PFSK-1 (cell line): ENCODE measurements at regions not wholly inside any gene's neighbourhood (a gene's known extent, or its start where the extent isn't known, plus 50 kb on each side); places are given as distances from the start of the nearest gene placed in this dataset.

Source experiments
- FOXP2 ChIP-seq: optimal IDR thresholded peaks from 2 replicates; pipeline ENCODE3; 2011; ENCODE audit warnings: borderline replicate concordance, control low read depth, inconsistent platforms; ENCODE audit not compliant: insufficient read depth; ENCODE audit errors: extremely low read length, extremely low read depth
- POLR2AphosphoS5 ChIP-seq: IDR thresholded peaks from 2 replicates; pipeline ENCODE4 v1.6.1; 2012; ENCODE audit warnings: low read depth, mild to moderate bottlenecking, control low read depth, low read length, moderate library complexity
- SIN3A ChIP-seq: IDR thresholded peaks from 2 replicates; pipeline ENCODE4 v1.6.1; 2012; ENCODE audit warnings: mild to moderate bottlenecking, low read length, moderate library complexity, borderline replicate concordance; ENCODE audit not compliant: insufficient read depth
- TAF1 ChIP-seq: IDR thresholded peaks from 2 replicates; pipeline ENCODE4 v1.6.1; 2012; ENCODE audit warnings: low read length, control low read depth, borderline replicate concordance; ENCODE audit not compliant: insufficient read depth
- TF ChIP-seq, protein P1 (sequence below), 2 experiments: IDR thresholded peaks; 2 replicates each; pipeline versions ENCODE4 v1.6.1 to v1.8.0; 2011 to 2012; ENCODE audit warnings: low read depth in 2 of 2, low read length in 2 of 2, control low read depth in 1 of 2, inconsistent platforms in 1 of 2, mild to moderate bottlenecking in 1 of 2, moderate library complexity in 1 of 2; ENCODE audit not compliant: insufficient read depth in 1 of 2

DNA sequence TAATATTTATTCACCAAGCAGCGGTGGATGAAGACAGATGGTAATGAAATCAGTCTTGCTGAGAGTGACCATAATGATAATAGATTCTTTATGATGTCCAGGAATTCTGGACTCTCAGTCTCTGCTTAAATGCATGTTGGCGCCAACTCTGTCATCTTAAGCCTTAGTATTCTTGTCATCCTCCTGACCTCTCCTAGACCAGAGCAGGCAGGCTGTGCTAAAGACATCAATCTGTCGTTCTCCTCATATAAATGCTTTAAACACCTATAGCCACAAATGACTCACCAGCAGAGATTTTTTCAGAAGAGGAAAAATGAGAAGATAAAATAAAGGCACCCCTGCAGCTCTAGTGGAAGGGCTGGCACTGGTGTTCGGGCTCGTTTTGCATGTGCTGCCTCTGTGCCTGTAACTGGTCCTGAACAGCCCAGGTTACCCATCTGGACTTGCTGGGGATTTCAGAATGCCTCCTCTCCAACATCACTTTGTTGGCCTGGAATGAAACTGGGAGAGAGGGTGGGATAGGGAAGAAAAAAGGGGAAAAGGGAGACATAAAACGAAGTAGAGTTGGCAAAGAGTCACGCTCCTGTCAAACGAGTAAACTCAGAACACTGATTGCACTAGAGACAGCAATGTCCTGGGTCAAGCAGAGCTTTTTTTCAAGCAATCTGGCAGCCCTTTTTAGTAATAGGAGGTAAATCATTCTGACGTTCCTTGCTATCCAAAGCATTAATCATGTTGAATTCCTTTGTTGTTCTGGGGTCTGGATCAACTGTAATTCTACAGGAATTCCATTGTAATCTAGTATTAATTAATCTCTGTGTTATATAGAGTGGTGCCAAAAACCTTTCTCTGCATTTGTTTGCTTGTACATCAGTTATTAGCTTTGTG lies 195.5 kb upstream of the CLINT1 start:
- TF ChIP-seq POLR2AphosphoS5 (no peak), FOXP2 (no peak), SIN3A (no peak), TAF1 (no peak)
- TF ChIP-seq, protein P1, sequence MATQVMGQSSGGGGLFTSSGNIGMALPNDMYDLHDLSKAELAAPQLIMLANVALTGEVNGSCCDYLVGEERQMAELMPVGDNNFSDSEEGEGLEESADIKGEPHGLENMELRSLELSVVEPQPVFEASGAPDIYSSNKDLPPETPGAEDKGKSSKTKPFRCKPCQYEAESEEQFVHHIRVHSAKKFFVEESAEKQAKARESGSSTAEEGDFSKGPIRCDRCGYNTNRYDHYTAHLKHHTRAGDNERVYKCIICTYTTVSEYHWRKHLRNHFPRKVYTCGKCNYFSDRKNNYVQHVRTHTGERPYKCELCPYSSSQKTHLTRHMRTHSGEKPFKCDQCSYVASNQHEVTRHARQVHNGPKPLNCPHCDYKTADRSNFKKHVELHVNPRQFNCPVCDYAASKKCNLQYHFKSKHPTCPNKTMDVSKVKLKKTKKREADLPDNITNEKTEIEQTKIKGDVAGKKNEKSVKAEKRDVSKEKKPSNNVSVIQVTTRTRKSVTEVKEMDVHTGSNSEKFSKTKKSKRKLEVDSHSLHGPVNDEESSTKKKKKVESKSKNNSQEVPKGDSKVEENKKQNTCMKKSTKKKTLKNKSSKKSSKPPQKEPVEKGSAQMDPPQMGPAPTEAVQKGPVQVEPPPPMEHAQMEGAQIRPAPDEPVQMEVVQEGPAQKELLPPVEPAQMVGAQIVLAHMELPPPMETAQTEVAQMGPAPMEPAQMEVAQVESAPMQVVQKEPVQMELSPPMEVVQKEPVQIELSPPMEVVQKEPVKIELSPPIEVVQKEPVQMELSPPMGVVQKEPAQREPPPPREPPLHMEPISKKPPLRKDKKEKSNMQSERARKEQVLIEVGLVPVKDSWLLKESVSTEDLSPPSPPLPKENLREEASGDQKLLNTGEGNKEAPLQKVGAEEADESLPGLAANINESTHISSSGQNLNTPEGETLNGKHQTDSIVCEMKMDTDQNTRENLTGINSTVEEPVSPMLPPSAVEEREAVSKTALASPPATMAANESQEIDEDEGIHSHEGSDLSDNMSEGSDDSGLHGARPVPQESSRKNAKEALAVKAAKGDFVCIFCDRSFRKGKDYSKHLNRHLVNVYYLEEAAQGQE (IDR thresholded peaks at IDR 0.05; ENCODE audit: insufficient read depth in 1 of 2, low read depth in 2 of 2, low read length in 2 of 2) = no peak

DNA sequence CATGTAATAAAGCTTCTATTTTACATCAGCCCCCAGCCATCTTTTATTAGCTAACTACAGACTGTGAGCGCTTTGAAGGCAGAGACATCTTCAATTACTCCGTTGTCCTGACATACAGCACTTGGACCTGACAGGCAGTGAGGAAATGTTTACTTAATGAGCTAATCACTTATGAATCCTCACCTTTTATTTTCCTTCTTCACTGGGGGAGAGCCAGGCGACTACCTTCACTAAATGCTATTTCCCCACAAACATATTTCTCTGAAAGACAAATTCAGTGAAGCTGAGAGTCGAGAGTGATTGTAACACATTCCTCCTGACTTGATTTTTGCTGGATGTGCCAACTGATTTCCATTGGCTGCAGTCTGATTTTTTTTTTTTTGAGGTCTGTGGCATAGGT lies 192.1 kb upstream of the CLINT1 start:
- TF ChIP-seq, protein P1 (IDR thresholded peaks at IDR 0.05; ENCODE audit: insufficient read depth in 1 of 2, low read depth in 2 of 2, low read length in 2 of 2) = no peak
- TF ChIP-seq SIN3A (no peak), FOXP2 (no peak), POLR2AphosphoS5 (no peak), TAF1 (no peak)

DNA sequence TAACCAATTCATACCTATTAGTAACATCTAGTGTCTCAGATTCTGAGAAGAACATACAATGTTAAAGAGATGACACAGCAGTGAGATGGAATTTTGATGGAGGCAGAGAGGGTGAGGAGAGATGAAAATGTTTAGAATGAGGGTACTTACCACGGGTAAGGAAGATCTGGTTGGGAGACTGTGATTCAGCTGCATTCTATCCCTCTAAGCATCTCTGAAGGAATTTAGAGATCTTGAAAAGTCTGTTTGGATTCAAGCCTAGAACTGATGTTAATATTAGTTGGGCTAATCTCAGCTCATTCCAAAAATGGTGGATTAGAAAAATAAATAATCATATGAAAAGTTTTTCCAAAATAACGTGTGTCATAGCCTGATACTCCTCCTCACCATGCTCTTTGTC lies 191.5 kb upstream of the CLINT1 start:
- no peak for TF ChIP-seq TAF1

DNA sequence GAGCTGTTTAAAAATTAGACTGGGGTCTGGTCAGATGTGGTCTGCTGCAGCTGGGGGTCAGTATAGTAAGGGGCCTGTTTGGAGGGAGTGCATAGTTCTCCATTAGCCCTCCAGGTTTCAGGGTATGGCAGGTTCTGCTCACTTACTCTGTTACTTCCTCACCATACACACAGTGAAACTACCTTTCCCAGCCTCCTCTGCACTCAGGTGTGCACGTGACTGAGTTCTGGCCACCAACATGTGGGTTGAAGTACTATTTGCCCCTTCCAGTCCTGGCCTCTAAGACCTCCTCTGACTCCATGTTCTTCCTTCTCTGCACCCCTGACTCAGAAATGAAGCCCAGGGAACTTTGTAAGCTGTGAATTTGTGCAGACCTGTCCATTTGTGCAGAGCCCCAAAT lies 190.5 kb upstream of the CLINT1 start:
- TF ChIP-seq SIN3A (no peak), FOXP2 (no peak), TAF1 (no peak), POLR2AphosphoS5 (no peak)
- TF ChIP-seq, protein P1 (IDR thresholded peaks at IDR 0.05; ENCODE audit: insufficient read depth in 1 of 2, low read depth in 2 of 2, low read length in 2 of 2) = no peak

DNA sequence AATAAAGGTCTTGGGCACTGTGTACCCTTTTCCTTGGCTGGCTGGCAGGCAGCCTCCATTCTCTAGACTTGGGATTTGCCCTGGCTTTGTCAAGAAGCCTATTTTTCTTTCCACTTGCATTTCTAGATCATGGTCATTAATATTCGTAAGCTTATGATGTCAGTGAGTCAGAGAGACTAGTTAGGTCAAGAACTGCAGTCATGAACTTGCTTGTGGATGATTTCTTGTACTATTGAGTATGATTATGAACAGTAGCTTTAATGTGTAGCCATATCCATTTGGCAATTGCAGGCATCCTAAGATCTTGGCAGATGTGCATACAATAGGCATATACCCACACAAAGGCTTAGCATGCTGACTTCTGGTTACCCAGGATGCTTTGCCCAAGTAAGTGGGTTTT lies 186.8 kb upstream of the CLINT1 start:
- TF ChIP-seq, protein P1 (IDR thresholded peaks at IDR 0.05; ENCODE audit: insufficient read depth in 1 of 2, low read depth in 2 of 2, low read length in 2 of 2) = no peak
- TF ChIP-seq FOXP2 = no peak
- no peak for TF ChIP-seq TAF1
- TF ChIP-seq POLR2AphosphoS5 = no peak
- TF ChIP-seq SIN3A = no peak
